Stimulated activated CD4-positive, alpha-beta T cell treated with anti-CD3 and anti-CD28 coated beads, Interleukin-15, amount 100 ng/mL, for 24 hours (primary cell): ENCODE measurements at regions not wholly inside any gene's neighbourhood (a gene's known extent, or its start where the extent isn't known, plus 50 kb on each side); places are given as distances from the start of the nearest gene placed in this dataset.
A peak's percentile ranks its signal among the peaks of the same experiment; 100 is the strongest.

ENCODE experiments used
- DNase-seq: peaks from one replicate; pipeline ENCODE4 v3.0.0-alpha.2; 2020

DNA sequence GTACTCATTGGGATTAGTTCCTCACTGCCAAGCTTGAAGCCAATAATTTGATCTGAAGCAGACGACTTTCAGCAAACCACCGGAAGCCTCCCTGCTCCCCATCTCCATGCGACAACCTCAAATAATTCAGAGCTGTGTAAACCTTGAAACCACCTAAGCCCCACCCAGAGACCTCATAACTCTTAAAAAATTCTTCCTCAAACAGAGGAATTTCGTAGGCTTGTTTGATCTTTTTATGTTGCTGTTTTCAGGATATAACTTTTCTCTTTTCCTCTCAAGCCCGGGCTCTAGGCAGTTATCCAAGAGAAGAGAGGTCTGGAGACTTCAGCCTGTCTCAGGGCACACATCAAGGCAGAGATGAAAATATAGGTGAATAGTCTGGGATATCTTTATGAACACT lies 311.6 kb downstream of the KCNRG start:
- DNase-seq: no peak

DNA sequence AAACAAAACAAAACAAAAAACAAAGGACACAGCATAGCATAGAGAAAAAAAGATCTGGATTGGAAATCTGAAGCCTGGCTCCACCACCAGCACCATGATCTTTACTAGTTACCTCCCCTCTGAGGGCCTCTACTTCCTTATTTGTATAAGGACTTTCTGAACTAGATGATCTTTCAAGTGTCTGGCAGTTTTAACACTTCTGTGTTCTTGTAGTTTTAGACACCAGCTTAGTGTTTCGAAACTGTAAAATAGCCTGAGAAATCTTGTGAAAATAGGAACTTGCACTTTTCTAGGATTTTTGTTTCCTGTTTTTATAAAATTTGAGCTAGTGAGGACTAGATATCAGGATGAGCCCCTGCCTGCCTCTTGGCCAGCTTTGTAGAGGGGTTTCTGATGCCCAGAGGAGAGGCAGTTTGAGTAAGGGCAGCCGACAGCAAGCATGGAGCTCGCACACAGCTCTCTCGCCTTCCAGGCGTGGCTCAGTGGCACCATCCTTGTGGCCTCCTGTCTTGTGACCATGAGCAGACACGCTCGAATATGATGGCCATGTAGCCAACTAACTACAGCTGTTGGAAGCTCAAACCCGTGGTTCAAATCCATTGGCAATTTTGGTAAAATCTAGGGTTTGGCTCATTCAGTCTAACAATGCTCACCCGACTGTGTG lies 319.0 kb downstream of the KCNRG start:
- DNase-seq: no peak

DNA sequence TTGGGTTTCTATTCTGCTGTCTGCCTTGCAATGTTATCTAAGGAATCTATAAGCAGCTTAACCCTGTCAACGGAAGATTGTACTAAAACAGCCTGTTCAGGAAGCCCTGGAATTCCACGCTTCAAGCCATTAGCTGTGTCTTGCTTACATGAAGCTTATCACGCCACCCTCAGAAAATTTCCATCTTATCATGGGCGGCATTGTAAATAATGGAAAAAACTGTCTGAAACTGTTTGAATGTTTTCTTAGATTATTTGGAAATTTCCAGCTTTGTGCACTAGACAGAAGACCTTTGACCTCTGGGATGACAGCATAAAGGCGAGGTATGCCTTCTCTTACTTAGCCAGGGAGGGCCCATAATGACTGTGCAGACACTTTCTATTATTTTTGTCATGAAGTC lies 319.7 kb downstream of the KCNRG start:
- DNase-seq: no peak

DNA sequence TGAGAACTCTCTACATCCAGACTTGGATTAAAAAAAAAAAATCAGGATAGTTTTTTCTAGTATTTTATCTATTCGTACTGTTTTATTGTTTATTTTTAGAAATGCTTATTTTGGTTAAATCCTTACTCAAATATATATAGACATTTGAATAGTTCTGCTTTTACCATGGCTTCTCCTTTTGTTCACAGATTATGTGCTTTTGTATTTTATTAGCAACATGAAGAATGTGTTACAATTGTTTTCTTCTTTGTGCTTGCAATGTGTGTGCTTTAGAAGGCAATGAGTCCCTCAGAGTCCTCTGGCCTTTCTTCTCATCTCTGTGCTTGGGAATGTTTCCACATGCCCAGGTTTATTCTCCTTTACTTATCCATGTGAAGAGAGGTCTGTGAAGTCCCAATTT lies 324.0 kb downstream of the KCNRG start:
- DNase-seq: no peak

DNA sequence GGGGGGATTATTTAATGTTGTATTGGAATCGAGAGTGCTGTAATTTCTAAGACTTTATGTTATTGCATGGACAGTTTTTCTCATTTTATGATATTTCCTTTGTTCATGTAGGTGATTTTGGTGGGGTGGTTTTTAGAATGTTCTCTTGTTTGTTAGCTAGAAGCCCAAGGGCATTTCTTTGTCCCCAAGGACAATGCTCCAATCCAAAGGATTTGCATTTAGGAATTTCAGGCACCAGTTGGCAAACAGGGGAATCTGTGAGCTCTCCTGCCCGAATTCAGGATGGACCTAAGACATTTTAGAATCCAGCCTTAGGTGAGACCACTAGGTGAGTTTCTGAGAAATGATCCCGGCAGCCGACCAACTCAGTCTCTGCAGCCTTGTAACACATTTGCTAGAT lies 324.9 kb downstream of the KCNRG start:
- no peak for DNase-seq

DNA sequence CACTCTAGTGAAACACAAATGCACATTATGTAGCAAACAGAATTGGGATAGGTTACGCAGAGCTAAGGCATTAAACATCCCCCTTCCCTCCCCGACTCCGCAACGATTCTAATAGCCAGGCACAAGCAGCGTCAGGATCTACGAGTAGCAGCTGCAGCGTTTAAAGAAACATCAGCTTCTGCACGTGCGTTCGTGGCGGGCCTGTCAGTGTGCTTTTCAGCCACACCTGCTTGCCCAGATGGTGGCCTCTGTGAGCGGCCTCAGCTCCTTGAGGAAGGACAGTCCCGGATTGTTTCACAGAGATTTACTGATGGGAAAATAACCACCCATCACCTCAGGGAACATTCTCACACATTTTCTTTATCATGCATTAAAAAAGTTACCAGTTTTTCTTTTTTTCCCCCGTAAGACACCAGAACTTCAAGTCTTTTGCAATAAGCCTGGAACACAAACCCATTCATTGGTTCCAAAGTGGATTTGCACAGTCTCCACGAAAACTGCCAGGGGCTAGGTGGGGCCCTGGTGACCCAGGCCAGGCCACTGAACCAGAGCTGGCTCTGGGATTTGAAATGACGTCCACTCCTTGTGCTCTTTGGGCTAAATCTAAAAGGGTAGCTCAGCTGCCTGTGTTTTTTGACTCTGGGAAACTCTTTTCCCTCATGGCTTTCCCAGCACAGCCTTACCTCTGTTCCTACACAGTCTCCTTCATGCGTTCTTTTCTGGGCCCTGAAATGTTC lies 325.5 kb downstream of the KCNRG start:
- DNase-seq: no peak

DNA sequence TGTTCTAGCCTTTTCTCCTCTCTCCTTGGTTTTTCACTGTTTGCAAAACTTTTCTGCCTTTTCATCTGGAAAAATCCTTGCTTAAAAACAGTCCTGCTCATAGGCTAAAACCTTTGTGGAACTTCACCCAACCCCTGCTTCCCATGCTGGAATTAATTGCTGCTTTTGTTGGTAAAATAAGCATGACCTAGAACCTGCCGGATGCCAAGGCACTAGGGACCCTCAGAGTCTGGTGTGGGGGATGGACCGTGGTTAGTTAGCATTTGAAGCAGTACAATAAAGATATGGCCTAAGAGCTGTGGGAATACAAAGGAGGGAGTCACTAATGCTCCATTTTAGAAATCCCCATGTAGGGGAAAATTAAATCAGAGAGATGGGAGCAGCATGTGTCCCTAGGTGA lies 326.3 kb downstream of the KCNRG start:
- DNase-seq: no peak

DNA sequence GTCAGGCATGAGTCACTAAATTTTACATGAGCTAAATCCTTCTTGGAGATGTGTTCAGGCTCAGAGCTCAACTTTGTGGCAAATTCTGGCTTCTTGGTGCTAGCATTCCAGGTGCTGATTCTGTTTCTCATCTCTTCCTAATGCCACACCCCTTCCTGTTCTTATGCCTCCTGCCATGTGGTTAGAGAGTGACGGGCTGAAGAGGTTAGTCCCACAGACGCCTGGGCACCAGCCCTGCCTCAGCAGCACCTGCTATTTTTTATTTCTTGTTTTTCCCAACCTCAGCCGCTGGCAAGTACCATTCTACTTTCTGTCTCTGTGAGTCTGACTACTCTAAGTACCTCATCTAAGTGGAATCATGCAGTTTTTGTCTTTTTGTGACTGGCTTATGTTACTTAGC lies 329.5 kb downstream of the KCNRG start:
- no peak for DNase-seq

DNA sequence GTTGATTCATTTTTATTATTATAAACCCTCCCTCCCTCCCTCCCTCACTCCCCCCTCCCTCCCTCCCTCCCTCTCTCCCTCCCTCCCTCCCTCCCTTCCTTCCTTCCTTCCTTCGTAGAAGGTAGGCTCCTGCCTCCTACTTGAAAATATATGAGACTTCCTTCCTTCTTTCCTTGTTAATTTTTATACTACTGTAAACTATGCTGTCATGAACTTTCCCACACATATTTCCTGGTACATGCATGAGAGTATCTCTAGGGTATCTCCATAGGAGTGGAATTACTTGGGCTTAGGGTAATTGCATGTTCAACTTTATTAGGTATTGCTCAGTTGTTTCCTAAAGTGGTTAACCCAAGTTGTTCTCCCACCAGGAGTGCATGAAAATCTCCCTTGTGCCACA lies 330.6 kb downstream of the KCNRG start:
- no peak for DNase-seq

DNA sequence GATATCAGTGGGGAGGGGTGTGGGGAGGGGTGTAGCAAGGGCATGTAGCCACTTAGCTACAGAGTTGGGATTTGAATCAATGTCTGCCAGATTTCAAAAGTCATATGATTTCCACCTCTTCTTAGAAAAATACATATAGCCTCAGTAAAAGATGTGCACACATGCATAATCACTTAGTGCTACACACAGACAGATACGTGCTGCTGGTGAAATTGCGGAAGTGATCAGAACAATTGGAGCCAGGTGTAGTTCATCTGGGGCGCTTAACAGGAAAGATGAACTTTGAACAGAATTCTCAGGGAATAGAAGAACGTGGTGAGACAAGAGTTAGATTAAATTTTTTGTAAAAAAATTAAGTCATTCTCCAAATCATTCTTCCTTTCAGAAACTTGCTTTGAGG lies 333.1 kb downstream of the KCNRG start:
- no peak for DNase-seq

DNA sequence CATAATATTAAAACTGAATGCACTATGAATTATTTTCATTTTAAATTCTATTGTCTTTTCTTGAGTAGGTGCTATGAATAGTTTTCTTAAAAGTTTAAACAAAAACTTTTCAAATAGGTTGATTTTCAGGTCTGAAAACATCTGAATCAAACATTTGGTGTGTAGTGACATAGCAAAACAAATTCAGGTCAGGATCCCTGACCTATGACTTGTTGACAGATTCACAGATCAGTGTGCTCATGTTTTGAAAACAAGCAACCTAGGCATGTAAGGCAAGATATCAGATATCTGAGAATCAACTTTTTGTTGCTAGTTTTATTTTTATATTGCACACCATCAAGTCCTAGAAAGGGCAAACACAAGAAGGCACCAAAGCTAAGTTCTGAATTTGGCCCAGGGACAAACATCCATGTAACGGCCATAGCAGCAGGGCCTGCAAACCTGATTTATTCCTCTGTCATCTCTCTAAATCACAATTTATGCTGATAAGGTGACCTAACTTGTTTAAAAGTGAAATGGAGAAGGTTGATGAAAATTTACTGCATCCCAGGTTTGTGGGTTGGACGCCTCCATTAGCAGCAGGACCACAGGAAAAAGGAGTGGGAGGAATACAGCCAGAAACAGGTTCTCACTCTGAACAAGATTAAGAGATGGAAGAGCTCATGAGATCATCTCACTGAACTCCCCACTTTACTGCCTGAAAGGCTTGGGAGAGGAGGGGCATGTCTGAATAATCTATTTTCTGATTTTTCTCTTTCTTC lies 337.7 kb downstream of the KCNRG start:
- DNase-seq: no peak

DNA sequence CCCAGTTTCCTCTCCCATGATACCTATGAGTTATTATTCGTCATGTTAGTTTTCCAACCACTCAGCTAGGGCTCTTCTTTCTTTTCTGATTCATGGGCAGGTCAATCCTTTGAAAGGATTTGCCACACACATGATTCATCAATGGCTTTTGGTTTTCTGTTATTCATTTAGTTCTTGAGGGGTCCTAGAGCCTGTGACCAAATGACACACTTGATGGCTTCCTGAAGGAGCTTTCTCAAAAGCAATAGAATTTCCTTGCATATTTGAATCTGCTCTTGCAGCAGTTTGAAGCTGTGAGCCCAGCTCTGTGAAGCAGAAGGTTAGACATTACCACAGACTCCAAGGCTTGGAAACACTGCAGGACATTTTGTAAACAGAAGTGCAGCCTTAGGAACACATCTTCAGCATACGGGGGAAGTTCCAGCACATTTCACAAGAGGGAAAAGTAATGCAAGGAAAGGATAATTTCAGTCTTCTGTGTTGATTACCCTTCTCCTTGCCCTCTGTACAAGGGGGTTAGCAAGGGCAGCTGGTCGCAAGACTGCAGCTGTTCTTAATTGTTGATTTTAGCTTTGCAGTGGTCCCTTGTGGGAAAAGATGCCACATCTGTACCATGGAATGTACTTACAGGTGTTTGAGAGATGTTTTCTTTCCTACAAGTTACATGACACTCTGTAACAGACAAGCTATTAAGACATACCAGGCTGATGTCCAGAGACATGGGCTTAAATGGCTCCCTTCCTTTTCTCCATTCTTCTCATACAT lies 338.6 kb downstream of the KCNRG start:
- no peak for DNase-seq

DNA sequence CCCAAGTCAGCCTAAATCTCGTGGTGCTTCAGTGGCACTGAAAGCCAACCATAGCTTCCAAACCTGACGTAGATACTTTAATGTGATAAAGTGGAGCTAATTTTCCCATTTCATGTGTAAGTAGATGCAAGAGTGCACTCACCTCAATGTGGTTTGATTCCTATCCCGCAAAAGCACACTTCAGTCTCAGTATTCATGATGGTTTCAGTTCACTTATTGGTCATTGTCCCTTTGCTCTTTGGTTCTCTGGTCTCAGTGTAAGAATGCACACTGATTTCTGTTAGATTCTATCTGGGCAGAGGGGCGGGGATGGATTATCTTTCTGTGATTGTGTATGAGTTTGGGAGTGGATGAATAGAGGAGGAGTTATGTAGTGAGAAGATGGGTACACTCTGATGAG lies 340.6 kb downstream of the KCNRG start:
- DNase-seq: no peak

DNA sequence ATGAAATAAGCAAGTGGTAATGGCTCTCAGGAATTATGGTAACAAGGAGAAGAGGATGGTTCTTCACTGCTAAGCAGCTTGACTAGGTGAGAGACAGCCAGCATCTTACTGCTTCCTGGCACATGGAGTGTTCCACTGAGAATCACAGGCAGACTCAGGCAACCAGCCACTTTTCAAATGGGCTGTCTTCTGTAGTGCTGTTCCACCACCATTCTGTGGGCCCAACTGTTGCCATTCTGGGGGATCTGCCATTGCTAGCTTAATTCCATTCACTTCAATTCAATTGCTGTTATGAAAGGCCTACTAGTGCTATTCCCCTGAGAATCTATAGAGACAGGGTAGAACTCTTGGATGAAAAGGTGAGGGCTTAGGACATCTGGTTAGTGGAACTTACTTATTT lies 341.9 kb downstream of the KCNRG start:
- DNase-seq: no peak

DNA sequence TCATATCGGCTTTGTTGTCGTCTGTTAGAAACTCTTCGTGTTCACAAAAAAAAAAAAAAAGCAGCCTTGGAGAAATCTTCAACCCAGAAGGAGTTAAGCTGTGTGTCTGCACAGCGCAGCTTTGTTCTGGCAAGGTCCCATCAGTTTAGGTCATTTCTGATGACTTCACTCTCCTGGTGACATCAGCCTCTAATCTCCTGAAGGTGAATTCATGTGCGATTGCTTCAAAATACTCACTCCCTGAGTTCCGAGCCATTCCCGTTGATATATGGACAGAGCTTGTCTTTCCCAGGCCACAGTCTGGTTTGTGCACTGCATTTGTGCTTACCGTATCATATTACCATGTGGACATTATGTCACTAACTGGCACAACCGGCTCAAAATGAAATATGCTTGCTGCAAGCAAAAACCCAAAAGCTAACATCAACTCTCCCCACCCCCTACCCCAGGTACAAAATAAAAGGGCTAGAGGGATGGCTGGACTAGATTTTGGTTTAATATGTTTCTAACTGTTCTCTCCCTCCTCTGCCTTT lies 342.4 kb downstream of the KCNRG start:
- no peak for DNase-seq

DNA sequence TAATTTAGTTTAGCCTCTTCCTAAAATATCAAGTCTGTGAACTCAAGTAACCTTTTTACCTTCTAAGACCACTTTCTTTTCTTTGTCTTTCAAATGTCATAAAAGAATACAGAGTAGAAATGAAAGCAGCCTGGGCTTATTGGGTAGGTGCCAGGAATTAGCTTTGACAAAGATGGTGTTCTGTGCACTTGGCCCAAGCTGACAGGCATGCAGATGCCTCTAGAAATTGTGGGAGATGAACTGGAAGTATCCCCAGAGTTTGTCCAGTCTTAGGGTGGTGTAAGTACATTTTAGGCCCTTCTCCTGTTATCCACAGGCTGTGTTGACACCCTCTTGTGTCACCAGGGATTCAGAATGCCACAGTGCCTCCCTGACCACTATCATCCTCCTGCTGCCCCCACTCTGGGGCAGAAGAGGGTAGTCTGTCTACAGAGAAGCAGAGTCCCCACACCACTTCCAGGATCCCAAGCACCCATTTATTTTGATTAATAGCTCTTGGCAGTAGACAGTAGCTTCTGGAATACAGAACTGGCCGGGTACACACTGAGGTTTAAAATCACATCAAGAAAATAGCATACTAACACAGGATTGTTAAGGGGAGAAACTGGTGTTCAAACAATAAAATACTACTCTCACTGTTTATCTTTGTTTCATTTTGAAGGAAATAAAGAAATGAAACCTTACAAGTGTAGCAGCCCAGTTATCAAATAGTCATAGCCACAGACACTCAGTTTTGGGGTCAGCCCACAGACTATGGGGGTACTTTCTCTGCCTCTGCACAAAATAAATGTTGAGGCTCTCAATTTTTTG lies 343.2 kb downstream of the KCNRG start:
- no peak for DNase-seq

DNA sequence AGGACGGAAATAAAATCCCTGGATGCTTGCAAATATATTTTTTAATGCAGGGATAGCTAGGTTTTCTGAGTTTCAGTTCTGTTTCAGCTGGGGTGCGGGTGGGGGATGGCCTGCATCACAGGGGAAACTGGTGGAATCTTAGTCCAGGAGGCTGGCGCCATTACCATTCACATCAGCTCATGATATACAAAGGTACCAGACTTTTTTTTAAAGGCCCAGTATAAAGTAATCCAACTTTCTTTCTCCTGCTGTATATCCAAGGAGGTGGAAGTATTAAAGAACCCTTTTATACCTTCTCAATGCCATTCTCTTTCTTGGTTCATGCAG lies 343.8 kb downstream of the KCNRG start:
- DNase-seq: no peak

DNA sequence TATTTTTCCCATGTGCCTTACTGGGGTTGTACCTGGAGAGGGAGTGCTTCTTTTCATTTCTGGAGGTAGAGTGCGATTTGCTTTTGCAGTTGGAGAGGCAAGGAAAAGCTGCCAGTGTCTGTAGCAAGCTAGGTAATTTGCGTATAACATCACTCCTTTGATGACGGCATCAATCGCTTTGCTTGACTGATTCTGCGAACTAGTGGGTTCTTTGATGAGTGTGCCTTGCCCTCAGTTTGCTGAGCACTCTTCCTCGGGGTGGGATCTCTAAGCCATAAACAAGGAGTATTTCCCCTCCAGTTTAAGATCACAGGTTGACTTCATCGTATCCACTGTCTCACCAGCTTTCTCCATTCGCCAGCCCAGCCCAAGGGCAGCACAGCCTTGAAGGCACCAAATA lies 344.5 kb downstream of the KCNRG start:
- peak; percentile 19 for DNase-seq

DNA sequence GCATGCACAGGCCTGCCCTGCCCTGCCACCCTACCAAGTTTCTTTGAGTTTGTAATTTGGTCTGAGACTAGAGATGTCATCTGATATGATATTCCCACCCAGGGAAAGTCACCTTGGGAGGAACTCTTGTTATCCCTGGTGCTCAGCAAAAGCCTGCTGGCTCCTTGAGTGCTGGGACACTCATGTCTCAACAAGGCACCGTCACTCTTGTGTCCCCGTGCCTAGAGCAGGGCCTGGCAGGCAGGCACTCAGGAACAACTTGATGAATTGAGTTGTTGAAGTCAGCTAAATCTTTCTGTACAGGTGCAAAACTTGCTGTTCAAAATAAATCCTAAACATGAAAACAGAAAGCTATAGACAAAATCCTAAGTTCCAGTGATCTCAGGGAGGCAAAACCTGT lies 345.4 kb downstream of the KCNRG start:
- no peak for DNase-seq

DNA sequence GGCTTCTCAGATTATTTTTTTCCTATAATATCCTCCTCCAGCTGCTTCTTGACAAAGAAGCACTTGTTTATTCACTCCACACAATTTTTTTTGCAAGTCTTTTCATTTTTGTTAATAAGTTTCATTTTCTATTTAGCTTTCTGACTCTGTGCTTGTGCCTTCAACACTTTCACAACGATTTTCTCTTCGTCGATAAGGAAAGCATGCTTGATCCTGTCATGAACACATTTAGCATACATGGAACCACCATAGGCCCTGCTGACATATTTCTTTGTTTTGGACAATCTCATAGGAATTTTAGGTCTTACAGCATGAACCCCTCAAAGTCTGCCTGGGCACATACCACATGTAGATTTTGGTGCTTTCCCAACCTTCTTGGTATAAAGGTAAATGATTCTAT lies 346.0 kb downstream of the KCNRG start:
- DNase-seq: no peak

DNA sequence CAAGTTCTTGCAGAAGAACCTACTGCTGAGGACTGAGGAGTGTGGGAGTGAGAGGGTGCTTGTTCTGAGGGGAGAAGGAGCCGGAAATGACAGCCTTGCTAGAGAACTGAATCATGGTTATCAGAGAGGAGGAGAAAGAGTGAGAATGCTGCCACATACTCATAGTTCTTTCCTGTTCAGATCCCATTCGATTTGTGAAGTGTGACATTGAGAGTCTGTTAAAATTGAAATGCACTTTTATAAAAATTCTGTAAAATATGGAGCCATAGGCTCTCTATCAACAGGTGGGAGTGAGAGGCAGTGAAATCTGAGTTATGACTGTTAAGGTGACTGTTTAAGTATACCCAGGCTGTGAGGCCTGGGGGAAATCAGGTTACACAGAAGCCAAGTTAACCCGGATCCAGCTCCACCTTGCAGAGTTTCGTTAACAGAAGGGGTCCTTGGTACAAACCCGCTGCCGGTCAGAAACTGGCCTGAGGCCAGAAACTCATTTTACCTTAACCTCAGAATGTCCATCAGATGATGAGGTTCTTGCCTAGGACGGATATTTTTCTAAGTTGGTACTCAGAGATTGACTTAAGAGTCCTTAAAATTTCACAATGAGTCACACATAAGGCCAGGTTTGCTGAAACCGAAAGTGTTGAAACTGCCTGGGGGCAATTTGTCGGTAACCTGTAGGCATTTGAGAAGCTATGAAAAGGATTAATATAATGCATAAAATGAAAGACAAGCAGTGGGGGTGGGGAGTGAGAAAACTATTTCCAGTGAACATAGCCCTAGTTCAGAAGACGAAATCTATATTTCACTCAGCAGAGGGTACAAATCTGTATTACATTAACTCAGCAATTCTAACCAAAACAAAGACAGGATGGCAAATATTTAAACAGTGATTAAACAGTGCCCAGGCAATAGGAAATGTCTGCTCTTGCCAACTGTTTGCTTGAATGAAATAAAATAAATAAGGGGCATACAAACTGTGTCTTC lies 350.5 kb downstream of the KCNRG start:
- peak; percentile 71 for DNase-seq
